ENCODE measurements at regions not wholly inside any gene's neighbourhood (a gene's known extent, or its start where the extent isn't known, plus 50 kb on each side); places are given as distances from the start of the nearest gene placed in this dataset.

GRCh38 chr10:89153971-89154370, 53.1 kb downstream of the CH25H start:
- no peak for DNase-seq
- H3K4me1 ChIP-seq = no peaks in the 10 kb centered on the region
- 89 to 97% methylated on average over 1 of the region's 1 CpG for WGBS, 2 donors

GRCh38 chr10:89153116-89153515, 54.0 kb downstream of the CH25H start:
- WGBS, 2 donors = 75 to 90% methylated on average over 3 of the region's 3 CpGs
- Histone ChIP-seq H3K4me1 (no peaks in the 10 kb centered on the region), H3K4me3 (no peak overlapping the region), H3K9me3 (no peaks in the 10 kb centered on the region), H3K27ac (no peak overlapping the region), H3K27me3 (no peaks in the 10 kb centered on the region), H3K36me3 (ENCODE audit: low read depth, missing control alignments) (no peaks in the 10 kb centered on the region)
- DNase-seq = no peak
- intact Hi-C loops (cut with DNase I; ENCODE audit: low total_unique reads) = no loop called here
- no peak for TF ChIP-seq POLR2A (IDR thresholded peaks at IDR 0.05)
- TF ChIP-seq, protein P1, sequence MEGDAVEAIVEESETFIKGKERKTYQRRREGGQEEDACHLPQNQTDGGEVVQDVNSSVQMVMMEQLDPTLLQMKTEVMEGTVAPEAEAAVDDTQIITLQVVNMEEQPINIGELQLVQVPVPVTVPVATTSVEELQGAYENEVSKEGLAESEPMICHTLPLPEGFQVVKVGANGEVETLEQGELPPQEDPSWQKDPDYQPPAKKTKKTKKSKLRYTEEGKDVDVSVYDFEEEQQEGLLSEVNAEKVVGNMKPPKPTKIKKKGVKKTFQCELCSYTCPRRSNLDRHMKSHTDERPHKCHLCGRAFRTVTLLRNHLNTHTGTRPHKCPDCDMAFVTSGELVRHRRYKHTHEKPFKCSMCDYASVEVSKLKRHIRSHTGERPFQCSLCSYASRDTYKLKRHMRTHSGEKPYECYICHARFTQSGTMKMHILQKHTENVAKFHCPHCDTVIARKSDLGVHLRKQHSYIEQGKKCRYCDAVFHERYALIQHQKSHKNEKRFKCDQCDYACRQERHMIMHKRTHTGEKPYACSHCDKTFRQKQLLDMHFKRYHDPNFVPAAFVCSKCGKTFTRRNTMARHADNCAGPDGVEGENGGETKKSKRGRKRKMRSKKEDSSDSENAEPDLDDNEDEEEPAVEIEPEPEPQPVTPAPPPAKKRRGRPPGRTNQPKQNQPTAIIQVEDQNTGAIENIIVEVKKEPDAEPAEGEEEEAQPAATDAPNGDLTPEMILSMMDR (IDR thresholded peaks at IDR 0.05) = no peak

More at GRCh38 chr10:89153971-89154370, 53.1 kb downstream of the CH25H start:
- TF ChIP-seq, protein P1 (IDR thresholded peaks at IDR 0.05) = no peak
- no peak for TF ChIP-seq POLR2A (IDR thresholded peaks at IDR 0.05)
- H3K36me3 ChIP-seq (ENCODE audit: low read depth, missing control alignments) = no peaks in the 10 kb centered on the region
- H3K9me3 ChIP-seq = no peaks in the 10 kb centered on the region
- H3K27ac ChIP-seq = no peak overlapping the region
- intact Hi-C loops (cut with DNase I; ENCODE audit: low total_unique reads) = no loop called here
- H3K27me3 ChIP-seq = no peaks in the 10 kb centered on the region
- H3K4me3 ChIP-seq = no peak overlapping the region

- H3K4me3 ChIP-seq = no peak overlapping the region
- WGBS, 2 donors = 69 to 83% methylated on average over 2 of the region's 2 CpGs
- TF ChIP-seq, protein P1 (IDR thresholded peaks at IDR 0.05) = no peak
- TF ChIP-seq POLR2A (IDR thresholded peaks at IDR 0.05) = no peak
These were observed 55.3 kb downstream of the CH25H start for GRCh38 chr10:89151857-89152256.

DNA sequence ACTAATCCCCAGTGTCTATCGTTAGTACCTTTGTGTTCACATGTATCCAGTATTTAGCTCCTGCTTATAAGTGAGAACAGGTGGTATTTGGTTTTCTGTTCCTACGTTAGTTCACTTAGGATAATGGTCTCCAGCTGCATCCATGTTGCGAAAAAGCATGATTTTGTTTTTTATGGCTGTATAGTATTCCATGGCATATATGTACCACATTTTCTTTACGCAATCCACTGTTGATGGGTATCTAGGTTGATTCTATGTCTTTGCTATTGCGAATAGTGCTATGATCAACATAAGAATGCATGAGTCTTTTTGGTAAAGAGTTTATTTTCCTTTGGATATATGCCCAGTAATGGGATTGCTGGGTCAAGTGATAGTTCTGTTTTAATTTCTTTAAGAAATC, 59.1 kb downstream of the CH25H start:
- no peak for TF ChIP-seq POLR2A (IDR thresholded peaks at IDR 0.05)
- TF ChIP-seq, protein P1 (IDR thresholded peaks at IDR 0.05) = no peak
- Histone ChIP-seq H3K27me3 (no peaks in the 10 kb centered on the region), H3K27ac (no peak overlapping the region), H3K9me3 (no peaks in the 10 kb centered on the region), H3K4me1 (no peaks in the 10 kb centered on the region), H3K4me3 (no peak overlapping the region), H3K36me3 (ENCODE audit: low read depth, missing control alignments) (no peaks in the 10 kb centered on the region)
- 92 to 93% methylated on average over 5 of the region's 5 CpGs for WGBS, 2 donors
- no peak for DNase-seq
- intact Hi-C loops (cut with DNase I; ENCODE audit: low total_unique reads) = no loop called here

More at GRCh38 chr10:89151857-89152256, 55.3 kb downstream of the CH25H start:
- H3K36me3 ChIP-seq (ENCODE audit: low read depth, missing control alignments) = no peaks in the 10 kb centered on the region
- no peaks in the 10 kb centered on the region for H3K9me3 ChIP-seq
- no peak for DNase-seq
- H3K27ac ChIP-seq = no peak overlapping the region
- H3K27me3 ChIP-seq = no peaks in the 10 kb centered on the region
- intact Hi-C loops (cut with DNase I; ENCODE audit: low total_unique reads) = no loop called here
- H3K4me1 ChIP-seq = no peaks in the 10 kb centered on the region

DNA sequence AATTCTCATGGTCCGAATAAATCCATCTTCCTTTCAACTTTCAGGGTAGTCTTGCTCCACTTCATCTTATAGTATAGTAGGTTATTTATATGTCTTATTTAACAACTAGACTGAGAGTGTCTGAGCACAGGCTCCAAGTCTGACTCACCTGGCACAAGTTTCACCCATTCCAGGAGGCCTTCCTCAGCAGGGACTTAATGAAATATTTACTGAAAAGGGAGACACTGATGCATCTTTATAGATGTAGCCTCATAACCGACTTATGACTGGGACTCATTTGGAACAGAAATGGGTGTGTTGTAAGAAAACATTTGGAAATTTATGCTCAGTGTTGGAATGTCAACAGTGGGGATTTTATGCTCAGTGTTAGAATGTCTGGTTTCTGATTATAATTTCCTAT, 59.9 kb downstream of the CH25H start:
- Histone ChIP-seq H3K36me3 (ENCODE audit: low read depth, missing control alignments) (no peaks in the 10 kb centered on the region), H3K4me1 (no peaks in the 10 kb centered on the region), H3K27me3 (no peaks in the 10 kb centered on the region), H3K4me3 (no peak overlapping the region), H3K27ac (no peak overlapping the region), H3K9me3 (no peaks in the 10 kb centered on the region)
- no peak for DNase-seq
- TF ChIP-seq, protein P1 (IDR thresholded peaks at IDR 0.05) = no peak
- TF ChIP-seq POLR2A (IDR thresholded peaks at IDR 0.05) = no peak
- 94 to 98% methylated on average over 2 of the region's 2 CpGs for WGBS, 2 donors
- intact Hi-C loops (cut with DNase I; ENCODE audit: low total_unique reads) = no loop called here
